Skeletal muscle tissue (tissue), 3 donors: ENCODE measurements at regions not wholly inside any gene's neighbourhood (a gene's known extent, or its start where the extent isn't known, plus 50 kb on each side); places are given as distances from the start of the nearest gene placed in this dataset.
"Not testable (repeated sequence)": the region's sequence is repeated elsewhere in the genome, so short reads cannot be mapped to it uniquely, and the experiment has no call there.

Experiments used
- H3K27ac ChIP-seq: one replicate; pipeline ENCODE4 v1.7.0; 2013; ENCODE audit warnings: mild to moderate bottlenecking, low read depth, low read length, inconsistent platforms
- H3K27me3 ChIP-seq, 3 donors: one replicate each; pipeline ENCODE4 v1.7.0; 2013; ENCODE audit warnings: low read length in 3 of 3; ENCODE audit not compliant: control insufficient read depth in 3 of 3, insufficient read depth in 3 of 3
- H3K36me3 ChIP-seq, 3 donors: one replicate each; pipeline ENCODE4 v1.7.0; 2013; ENCODE audit warnings: low read length in 3 of 3; ENCODE audit not compliant: control insufficient read depth in 3 of 3, insufficient read depth in 3 of 3
- H3K4me1 ChIP-seq, 3 donors: one replicate each; pipeline ENCODE4 v1.7.0; 2013; ENCODE audit warnings: low read length in 3 of 3, mild to moderate bottlenecking in 3 of 3; ENCODE audit not compliant: control insufficient read depth in 3 of 3, insufficient read depth in 3 of 3
- H3K4me3 ChIP-seq, 3 donors: one replicate each; pipeline ENCODE4 v1.7.0; 2013; ENCODE audit warnings: low read length in 3 of 3
- H3K9ac ChIP-seq, 3 donors: one replicate each; pipeline ENCODE4 v1.7.0; 2013; ENCODE audit warnings: low read length in 3 of 3, mild to moderate bottlenecking in 3 of 3, moderate library complexity in 2 of 3, low read depth in 1 of 3
- H3K9me3 ChIP-seq, 3 donors: one replicate each; pipeline ENCODE4 v1.7.0; 2013; ENCODE audit warnings: low read length in 3 of 3; ENCODE audit not compliant: control insufficient read depth in 3 of 3
- donor health status: Osteomylitis.

DNA sequence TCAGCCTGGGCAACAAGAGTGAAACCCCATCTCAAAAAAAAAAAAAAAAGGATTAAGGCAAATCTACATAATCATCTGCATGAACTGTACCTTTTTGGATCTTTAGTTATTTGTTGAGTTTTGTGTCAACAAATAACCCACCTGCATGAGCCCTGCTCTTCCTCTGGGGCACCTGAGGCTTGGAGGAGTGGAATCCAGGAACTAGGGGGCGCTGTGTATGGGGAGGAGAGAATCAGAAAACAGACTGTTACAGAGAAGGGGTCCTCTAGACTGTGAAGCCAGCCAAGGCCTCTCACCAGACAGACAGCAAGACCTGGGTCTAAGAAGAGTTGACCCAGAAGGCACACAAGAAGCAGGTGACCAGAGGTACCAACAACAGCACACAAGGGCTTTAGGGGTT, 682.8 kb upstream of the NRP1 start:
- no peaks in the 10 kb centered on the region for H3K36me3 ChIP-seq
- H3K9ac ChIP-seq = no peak overlapping the region
- no peaks in the 10 kb centered on the region for H3K4me1 ChIP-seq
- no peaks in the 10 kb centered on the region for H3K9me3 ChIP-seq
- no peak overlapping the region for H3K27ac ChIP-seq
- no peak overlapping the region for H3K4me3 ChIP-seq
- no peaks in the 10 kb centered on the region for H3K27me3 ChIP-seq

DNA sequence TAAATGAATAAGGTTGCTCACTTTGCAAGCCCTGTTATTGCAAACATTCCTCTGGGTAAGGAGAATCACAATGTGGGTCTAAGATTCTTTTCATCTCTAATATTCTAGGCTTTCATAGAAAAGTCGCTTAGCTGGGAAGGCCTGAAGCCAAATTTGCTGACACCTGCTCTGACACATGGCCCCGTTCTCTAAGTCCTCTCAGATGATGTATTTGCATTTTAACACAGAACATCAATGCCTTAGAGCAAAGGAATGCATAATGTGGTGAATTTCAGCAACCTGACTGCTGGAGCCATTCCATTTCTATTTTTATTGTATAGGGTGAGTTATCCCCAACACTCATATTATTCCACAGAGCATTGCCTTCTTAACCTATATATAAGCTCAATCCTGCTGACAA, 682.1 kb upstream of the NRP1 start:
- no peaks in the 10 kb centered on the region for H3K9me3 ChIP-seq
- no peaks in the 10 kb centered on the region for H3K27me3 ChIP-seq
- H3K36me3 ChIP-seq = no peaks in the 10 kb centered on the region
- no peaks in the 10 kb centered on the region for H3K4me1 ChIP-seq
- no peak overlapping the region for H3K9ac ChIP-seq
- H3K27ac ChIP-seq = no peak overlapping the region
- H3K4me3 ChIP-seq = no peak overlapping the region

DNA sequence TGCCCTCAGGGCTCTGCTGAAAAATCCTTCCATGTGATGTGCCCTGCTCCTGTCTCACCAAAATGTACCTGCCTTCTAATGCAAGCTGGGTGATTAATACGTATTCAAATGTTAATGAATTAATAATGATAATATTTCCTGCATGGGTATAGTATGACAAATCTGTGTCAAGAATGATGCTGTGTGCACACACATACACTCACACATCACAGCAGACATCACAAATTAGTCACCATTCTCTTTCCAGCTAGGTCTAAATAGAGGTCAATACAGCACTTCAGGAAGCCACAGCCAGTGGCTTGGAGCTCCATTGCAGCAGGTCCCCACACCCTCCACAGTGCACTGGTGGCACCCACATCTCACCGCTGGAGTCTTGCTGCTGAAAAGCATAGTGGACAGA, 681.2 kb upstream of the NRP1 start:
- no peak overlapping the region for H3K4me3 ChIP-seq
- no peaks in the 10 kb centered on the region for H3K4me1 ChIP-seq
- H3K9me3 ChIP-seq = no peaks in the 10 kb centered on the region
- H3K9ac ChIP-seq = no peak overlapping the region
- no peaks in the 10 kb centered on the region for H3K36me3 ChIP-seq
- no peaks in the 10 kb centered on the region for H3K27me3 ChIP-seq
- H3K27ac ChIP-seq = no peak overlapping the region

DNA sequence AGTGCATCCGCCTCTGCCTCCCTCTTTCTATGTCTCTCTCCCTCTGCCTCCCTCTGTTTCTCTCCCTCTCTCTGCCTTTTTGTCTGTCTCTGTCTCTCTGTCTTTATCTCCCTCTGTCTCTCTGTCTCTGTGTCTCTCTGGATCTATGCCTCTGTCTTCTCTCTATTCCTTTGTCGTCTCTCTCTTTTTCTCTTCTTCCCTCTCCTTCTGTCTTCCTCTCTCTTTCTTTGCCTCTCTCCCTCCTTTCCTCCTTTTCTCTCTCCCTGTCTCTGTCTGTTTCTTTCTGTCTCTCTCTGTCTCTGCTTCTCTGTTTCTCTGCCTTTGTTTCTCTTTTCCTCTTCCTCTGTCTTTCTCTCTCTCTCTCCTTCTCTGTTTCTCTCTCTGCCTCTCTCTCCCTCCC, 678.8 kb upstream of the NRP1 start:
- H3K4me3 ChIP-seq = no peak overlapping the region
- H3K36me3 ChIP-seq = no peaks in the 10 kb centered on the region
- no peaks in the 10 kb centered on the region for H3K27me3 ChIP-seq
- H3K9me3 ChIP-seq = no peaks in the 10 kb centered on the region
- H3K9ac ChIP-seq = no peak overlapping the region
- no peaks in the 10 kb centered on the region for H3K4me1 ChIP-seq
- H3K27ac ChIP-seq = no peak overlapping the region

DNA sequence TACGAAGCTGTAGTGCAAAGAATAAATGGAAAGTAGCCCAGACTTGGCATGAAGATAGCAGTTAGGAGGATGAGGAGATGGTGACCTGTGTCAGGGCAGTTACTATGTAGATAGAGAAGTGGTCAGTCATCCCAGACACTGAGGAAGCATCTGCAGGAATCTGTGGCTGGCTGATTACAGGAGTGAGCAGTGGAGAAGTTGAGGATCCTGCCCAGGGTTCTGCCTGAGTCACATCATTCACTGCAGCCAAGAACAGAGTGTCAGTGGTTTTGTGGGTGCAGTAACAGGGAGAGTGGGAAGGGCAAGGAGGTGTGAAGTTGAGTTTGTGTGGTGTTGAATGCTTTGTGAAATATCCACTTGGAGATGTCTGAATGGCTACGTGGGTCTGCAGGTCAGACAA, 676.4 kb upstream of the NRP1 start:
- H3K4me3 ChIP-seq = no peak overlapping the region
- no peaks in the 10 kb centered on the region for H3K36me3 ChIP-seq
- no peaks in the 10 kb centered on the region for H3K9me3 ChIP-seq
- H3K27ac ChIP-seq = no peak overlapping the region
- no peaks in the 10 kb centered on the region for H3K27me3 ChIP-seq
- no peak overlapping the region for H3K9ac ChIP-seq
- H3K4me1 ChIP-seq = no peaks in the 10 kb centered on the region

DNA sequence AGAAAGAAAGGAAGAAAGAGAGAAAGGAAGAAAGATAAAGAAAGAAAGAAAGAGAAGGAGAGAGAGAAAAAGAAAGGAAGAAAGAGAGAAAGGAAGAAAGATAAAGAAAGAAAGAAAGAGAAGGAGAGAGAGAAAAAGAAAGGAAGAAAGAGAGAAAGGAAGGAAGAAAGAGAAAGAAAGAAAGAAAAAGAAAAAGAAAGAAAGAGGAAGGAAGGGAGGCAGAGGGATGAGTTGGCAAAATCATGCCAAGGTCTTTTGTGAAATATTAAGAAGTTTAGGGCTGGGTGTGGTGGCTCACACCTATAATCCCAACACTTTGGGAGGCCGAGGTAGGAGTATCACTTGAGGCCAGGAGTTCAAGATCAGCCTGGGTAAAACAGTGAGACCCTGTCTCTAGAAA, 675.8 kb upstream of the NRP1 start:
- not testable (repeated sequence) for H3K4me1 ChIP-seq, H3K36me3 ChIP-seq, H3K9ac ChIP-seq, H3K9me3 ChIP-seq, H3K27ac ChIP-seq, H3K4me3 ChIP-seq, H3K27me3 ChIP-seq

DNA sequence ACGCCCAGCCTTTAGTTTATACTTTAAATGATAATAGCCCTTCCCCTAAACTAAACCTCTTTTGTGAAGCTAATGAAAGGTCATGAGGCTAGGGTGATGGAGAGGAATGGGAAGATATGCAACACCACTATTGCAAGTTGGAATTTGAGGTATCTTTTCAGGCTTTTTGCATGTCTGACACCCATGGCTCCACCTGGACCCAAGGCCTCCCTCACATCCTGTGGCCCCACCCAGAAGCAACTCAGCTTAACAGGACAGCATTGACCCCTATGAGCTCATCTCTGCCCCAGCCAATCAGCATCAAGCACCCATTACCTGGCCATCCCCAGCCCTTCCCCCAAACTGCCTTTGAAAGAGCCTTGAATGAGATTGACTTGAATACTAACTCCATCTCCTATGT, 674.2 kb upstream of the NRP1 start:
- Histone ChIP-seq H3K9ac (no peak overlapping the region), H3K27ac (no peak overlapping the region), H3K4me3 (no peak overlapping the region), H3K9me3 (no peaks in the 10 kb centered on the region), H3K27me3 (no peaks in the 10 kb centered on the region), H3K4me1 (no peaks in the 10 kb centered on the region), H3K36me3 (no peaks in the 10 kb centered on the region)

DNA sequence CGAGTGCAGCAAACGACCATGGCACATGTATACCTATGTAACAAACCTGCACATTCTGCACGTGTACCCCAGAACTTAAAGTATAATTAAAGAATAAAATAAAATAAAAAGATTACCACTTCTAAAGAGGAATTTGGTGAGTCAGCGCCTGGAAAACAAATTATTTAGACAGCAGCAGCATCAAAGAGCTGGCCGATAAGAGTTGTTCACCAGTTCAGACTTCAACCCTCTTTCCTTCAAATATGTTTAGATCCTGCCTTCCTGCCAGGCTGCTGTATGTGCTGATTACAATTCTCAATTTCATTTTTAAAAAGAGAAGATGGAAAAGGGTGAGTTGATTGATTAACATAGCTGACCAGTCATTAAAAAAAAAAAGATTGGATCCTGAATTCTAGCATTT, 672.0 kb upstream of the NRP1 start:
- H3K9me3 ChIP-seq = no peaks in the 10 kb centered on the region
- H3K27ac ChIP-seq = no peak overlapping the region
- H3K27me3 ChIP-seq = no peaks in the 10 kb centered on the region
- no peaks in the 10 kb centered on the region for H3K36me3 ChIP-seq
- no peak overlapping the region for H3K4me3 ChIP-seq
- H3K9ac ChIP-seq = no peak overlapping the region
- no peaks in the 10 kb centered on the region for H3K4me1 ChIP-seq

DNA sequence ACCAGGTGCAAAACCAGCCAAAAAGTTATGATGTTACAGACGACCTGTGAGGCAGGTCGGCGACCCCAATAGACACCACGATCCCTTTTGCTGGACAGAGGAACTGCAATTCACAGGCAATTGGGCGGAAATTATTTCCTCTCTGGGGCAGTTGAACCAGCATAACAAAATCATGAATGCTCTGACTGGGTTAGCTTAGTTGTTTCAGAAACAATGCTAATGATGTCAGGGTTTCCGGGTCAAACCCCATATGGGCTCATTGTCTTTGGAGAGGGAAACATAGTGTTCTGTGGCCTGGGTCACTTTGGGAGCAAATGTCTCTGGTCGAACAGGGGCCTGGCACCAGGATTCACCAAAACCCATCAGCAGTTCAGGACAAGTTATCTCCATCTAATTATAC, 669.1 kb upstream of the NRP1 start:
- no peak overlapping the region for H3K4me3 ChIP-seq
- H3K9ac ChIP-seq = no peak overlapping the region
- H3K27ac ChIP-seq = no peak overlapping the region
- no peaks in the 10 kb centered on the region for H3K9me3 ChIP-seq
- H3K4me1 ChIP-seq = no peaks in the 10 kb centered on the region
- no peaks in the 10 kb centered on the region for H3K36me3 ChIP-seq
- H3K27me3 ChIP-seq = no peaks in the 10 kb centered on the region

DNA sequence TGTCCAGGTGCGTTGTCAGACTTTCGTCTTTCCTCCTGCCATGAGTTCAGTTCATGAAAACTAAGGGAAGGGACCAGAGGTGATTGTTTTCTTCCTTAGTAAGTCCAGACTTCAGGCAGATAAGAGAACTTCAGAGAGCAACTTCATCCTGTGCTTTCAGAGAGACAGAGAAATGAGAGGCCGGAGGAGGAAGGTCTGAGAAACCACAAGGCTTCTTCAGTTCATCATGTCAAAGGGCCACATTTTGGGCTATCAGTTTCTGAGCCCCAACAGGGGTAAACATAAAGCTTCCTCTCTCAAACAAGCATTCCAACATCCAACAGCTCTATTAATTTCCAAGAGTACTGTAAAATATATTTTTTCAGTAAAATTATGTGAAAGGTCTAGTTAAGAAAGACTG, 668.4 kb upstream of the NRP1 start:
- H3K9ac ChIP-seq = no peak overlapping the region
- no peak overlapping the region for H3K4me3 ChIP-seq
- no peaks in the 10 kb centered on the region for H3K4me1 ChIP-seq
- no peaks in the 10 kb centered on the region for H3K36me3 ChIP-seq
- no peaks in the 10 kb centered on the region for H3K9me3 ChIP-seq
- no peaks in the 10 kb centered on the region for H3K27me3 ChIP-seq
- no peak overlapping the region for H3K27ac ChIP-seq

DNA sequence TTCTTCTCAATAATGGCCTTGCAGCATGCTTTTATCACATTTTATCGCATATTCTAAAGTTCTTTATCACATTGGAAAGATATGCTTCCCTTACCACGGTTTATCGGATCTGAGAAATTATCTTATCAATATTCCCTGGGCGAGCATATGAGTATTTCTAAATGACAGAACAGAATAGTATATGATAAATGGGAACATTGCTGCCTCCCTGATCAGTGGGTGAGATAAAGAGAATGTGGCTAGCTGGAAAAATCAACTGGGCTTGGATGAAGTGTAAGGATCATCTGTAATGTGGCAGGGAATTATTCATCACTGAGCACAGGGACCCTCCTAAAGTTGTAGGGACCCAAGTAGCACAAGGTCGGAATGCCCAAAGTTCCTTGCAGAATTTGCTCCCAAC, 667.4 kb upstream of the NRP1 start:
- no peaks in the 10 kb centered on the region for H3K4me1 ChIP-seq
- no peak overlapping the region for H3K9ac ChIP-seq
- no peak overlapping the region for H3K4me3 ChIP-seq
- no peaks in the 10 kb centered on the region for H3K36me3 ChIP-seq
- H3K9me3 ChIP-seq = no peaks in the 10 kb centered on the region
- no peak overlapping the region for H3K27ac ChIP-seq
- H3K27me3 ChIP-seq = no peaks in the 10 kb centered on the region
